AG08395 (cell line): ENCODE measurements at regions not wholly inside any gene's neighbourhood (a gene's known extent, or its start where the extent isn't known, plus 50 kb on each side); places are given as distances from the start of the nearest gene placed in this dataset.
"Not testable (repeated sequence)": the region's sequence is repeated elsewhere in the genome, so short reads cannot be mapped to it uniquely, and the experiment has no call there.

Experiments
- DNase-seq: peaks from one replicate; pipeline ENCODE4 v3.0.0; 2012; ENCODE audit warnings: mixed read lengths, low spot score

DNA sequence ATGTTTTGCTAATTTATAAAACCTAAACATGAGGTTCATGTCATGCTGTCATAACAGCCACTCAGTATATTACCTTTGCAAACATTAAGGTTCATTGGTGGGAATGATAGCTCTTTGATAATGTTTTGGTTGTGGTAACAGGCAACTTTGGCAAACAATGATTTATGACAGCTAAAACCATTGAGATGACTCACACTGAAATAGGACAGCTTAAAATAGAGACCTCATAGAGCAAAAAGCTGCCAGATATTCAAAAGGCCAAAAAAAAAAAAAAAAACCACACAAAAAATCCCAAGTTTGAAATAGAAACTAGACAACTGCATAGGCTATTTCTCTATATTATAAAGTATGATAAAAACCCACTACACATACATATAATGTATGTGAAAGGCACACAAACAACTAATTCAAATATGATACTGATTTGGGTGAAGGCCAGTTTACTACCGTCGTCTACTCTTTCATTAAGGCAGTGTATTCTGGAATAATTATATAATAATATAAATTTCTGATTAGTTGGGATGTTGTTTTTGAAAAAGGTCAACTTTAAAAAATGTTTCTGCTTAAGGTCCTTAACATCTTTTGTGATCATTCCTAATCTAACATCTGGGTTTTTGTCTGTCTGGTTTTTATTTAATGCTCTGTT, 646.0 kb upstream of the PITX2 start:
- peak; percentile 14 for DNase-seq

DNA sequence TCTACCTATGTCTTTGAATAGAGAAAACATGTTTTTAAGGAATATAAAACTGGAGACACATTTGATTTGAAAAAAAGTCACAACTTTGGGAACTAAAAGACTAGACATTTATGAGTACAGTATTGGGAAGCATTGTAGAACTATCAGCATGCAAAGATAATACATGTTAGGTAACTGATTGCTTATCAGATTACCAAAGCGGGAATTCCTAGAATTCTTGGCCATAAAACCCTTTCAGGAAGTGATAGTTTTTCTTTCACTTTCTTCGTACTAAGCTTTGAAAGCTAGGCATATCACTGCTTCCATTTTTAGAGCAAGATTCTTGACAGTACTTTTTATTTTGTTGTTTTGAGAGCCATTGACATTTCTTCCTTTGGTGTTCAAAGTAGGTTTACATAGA, 646.6 kb upstream of the PITX2 start:
- no peak for DNase-seq

DNA sequence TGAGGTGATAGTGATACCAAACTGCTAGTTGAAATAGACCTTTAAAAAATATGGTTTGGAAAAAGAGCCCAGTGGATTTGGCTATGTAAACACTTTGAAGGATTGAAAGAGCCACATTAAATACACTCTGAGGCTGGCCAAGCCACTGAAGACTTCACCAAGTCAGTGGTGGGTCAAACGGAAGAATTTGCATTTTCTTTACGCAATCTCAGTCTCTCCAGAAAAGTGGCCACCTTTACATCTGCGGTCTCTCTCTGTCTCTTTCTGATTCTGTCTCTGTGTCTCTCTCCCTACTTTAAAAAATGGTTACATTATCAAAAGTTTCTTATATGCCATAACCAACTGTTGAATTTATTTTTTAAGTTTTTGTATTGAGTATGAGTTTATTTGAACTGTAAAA, 651.2 kb upstream of the PITX2 start:
- DNase-seq = no peak

DNA sequence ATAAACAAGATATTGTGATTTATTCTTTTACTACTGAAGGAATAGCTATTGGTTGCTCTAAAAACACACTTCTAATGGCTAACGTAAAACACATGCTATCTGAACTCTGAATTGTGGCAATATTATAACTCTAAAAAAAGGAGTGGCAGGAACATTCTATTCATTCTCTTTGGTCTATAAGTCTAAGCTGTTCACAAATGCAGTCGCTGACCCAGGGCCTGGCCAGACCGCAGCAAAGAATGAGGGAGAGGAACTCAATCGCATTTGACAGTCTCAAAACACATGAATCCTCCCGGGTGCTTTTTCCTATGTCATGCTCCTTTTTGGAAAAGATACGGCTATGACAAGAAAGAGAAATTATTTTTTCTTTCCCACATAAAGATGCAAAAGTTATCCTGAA, 651.6 kb upstream of the PITX2 start:
- peak; percentile 3 for DNase-seq

DNA sequence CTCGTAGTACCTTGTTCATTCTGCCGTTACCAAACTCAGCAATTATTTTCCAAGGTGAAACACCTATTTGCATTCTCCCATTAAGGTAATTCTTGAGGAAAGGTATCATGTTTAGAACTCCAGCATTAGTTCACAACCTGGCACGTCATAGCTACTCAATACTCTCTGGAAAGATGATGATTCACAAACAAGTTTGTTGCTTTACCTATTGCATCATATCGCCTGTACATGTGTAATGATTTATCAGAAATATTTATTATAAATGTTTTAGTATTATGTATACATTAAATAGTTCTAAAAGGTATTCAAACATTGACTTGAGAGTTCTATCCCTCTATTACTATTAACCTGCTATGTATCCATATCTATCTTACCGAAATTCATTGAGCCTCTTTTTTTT, 658.3 kb upstream of the PITX2 start:
- DNase-seq = no peak

DNA sequence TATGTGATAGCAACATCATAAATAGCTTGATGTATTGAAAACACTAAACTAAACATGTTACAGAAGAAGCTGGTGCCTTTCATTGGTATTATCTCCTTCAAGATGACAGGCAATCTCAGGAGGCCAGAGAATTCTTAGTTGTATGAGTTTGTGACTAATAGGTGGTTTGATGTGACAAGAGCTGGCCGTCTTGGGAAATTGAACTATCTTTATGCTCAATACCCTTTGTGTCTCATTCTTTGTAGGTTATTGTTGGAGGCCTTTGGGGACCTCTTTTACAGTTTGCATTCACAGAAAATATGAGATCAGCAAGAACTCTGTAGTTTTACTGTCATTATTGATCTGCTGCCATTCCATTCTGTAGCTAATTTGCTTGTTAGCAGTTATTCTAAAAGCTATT, 659.2 kb upstream of the PITX2 start:
- no peak for DNase-seq

DNA sequence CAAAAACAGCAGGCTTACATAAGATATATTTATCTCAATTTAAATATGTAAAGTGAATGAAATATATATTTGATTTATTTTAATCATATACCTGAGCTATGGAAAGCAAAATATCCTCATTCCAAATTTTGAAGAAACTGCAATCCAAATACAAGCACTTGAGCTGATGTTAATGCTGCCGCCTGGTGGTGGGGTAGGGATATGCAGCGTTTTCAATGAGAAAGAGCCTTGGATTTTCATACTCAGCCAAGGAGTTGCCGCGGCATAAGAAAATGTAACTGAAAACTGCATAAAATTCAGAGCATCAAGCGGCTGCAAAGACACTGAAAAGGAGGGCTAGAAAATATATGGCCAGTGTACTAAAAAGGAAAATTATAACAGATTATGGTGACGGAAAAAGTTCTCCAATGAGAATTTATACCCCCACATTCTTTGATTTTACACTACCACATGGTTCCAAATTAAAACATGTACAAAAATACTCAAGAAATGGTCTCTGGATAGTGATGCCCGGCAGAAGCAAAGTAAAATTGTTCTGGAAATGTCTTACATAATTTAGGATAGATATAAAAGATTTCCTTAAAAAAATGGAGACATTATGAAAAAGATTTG, 660.3 kb upstream of the PITX2 start:
- peak; percentile 51 for DNase-seq

DNA sequence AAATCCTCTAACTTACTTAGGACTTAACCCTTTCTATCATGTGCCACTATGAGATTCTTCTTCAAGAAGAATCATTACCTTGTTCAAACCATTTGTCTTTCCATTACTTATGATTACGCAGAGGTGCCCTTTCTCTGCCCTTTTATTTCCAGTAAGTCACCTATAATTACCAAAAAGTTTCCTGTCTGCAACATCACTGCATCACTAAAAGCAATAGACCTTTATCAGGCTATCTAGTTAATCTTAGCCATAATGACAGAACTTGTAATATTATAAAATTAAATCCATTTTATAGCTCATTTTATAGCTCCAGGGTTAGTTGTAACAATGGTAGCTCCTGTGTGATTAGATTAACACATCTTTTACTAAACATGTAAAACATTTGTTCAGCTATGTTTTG, 673.6 kb upstream of the PITX2 start:
- DNase-seq = no peak

DNA sequence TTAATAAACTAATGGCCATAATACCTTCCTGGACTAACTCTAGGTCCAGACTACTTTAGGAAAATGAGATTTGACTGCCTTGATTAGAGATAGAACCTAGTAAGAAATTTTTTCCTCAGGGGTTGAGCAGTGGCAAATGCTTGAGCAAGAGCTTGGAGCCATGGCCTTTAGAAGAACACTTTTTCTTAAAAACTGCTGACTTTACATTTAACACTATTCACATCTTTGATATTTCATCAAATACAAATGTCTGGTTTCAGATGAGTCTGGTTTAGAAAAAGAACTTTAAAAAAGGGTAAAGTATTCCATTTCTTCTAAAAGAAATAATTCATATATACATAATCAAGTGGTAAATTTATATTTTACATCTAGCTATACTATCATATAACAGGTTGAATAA, 680.9 kb upstream of the PITX2 start:
- no peak for DNase-seq

DNA sequence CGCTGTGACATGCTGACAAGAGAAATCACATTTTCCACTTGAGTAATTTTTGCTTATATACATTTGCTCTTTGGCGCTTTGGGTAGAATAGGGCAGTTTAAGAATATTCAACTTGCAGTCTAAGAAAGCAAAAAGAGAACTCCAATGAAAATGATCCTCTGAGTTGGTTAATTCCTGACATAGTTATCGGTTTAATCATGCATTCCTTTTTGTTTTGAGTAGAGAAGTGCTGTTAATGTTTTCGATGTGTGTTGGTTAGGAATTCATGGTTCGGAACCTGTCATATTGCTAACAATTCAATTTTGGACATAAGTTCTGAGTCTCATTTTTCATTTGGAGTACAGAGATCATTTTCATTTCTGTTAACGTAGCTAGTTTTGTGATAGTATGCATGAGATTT, 700.6 kb upstream of the PITX2 start:
- DNase-seq = peak; percentile 60

DNA sequence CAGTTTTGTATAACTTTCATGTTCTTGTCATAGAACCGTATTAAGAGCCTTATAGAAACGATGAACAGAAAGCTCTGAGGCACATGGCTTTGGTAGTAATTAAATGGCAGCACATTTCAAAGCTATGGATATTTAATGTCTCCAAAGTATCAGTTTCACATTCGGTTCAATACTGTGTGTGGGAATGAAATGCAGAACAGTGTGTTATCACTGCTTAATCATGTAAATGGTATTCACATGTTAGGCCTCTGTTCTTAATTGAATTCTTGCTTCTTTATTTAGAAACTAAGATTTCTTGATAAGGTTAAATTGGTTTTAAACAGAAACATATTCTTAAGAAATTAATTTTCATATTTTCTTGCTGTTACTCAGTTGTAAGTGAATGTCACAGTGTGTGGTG, 701.0 kb upstream of the PITX2 start:
- peak; percentile 11 for DNase-seq

DNA sequence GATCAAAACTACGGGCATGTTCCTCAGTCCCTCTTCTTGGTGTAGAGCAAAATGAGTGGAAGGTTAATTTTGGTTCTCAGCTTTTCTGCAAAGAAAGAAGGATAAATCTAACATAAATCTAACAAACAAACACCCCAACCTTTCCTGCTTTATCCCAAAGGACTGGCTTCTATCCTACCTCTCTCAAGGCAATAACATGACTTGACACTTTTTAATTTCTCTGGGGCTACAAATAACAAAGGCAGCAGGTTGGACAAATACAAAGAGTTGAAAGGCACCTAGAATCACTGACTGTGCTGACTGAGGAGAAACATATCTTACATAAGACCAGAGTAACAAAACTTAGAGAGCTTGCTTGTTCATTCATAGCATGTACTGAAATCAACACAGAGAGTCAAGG, 703.6 kb upstream of the PITX2 start:
- no peak for DNase-seq

DNA sequence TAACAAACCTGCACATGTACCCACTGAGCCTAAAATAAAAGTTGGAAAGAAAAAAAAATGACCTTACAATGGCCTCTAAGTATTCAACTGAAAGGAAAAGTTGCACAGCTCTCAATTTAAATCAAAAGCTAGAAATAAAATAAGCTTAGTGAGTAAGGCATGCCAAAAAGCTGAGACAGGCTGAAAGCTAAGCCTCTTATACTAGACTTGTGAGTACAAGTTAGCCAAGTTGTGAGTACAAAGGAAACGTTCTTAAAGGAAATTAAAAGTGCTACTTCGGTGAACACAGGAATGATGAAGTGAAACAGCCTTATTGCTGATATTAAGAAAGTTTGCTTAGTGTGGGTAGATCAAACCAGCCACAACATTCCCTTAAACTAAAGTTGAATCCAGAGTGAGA, 707.9 kb upstream of the PITX2 start:
- no peak for DNase-seq

DNA sequence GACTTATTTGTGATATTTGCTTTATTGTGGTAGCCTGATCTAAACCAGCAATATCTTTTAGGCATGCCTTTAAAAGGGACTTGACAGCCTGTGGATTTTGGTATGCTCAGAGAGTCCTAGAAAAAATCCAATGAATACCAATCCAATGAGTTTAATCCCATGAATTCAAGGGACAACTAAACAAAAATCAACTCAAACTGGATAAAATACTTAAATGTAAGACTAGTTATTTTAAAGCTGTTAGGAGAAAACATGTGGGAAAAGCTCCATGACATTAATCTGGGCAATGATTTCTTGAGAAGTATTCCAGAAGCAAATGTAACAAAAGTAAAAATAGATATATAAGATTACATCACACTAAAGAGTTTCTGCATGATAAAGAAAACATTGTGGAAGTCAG, 711.5 kb upstream of the PITX2 start:
- no peak for DNase-seq

DNA sequence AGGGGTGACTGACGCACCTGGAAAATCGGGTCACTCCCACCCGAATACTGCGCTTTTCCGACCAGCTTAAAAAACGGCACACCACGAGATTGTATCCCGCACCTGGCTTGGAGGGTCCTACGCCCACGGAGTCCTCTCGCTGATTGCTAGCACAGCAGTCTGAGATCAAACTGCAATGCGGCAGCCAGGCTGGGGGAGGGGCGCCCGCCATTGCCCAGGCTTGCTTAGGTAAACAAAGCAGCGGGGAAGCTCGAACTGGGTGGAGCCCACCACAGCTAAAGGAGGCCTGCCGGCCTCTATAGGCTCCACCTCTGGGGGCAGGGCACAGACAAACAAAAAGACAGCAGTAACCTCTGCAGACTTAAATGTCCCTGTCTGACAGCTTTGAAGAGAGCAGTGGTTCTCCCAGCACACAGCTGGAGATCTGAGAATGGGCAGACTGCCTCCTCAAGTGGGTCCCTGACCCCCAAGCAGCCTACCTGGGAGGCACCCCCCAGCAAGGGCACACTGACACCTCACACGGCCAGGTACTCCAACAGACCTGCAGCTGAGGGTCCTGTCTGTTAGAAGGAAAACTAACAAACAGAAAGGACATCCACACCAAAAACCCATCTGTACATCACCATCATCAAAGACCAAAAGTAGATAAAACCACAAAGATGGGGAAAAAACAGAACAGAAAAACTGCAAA, 714.5 kb upstream of the PITX2 start:
- DNase-seq = not testable (repeated sequence)

DNA sequence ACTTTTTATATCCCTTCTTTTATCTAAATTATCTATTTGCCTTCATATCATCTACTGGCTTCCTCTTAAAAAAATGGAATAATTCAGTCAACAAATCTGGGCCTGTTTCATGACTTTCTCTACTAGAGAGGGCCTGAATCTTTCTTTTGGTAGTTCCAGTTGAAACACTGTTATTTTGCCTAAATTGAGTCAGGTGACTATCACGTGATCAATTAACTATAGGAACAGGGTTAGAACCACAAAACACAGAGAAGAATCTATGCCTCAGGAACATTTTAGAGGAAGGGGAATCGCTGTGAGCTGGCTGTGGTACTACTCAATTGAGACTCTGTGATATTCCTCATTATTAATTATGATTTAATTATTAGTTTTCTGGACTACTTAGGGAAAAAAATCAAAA, 736.7 kb upstream of the PITX2 start:
- no peak for DNase-seq

DNA sequence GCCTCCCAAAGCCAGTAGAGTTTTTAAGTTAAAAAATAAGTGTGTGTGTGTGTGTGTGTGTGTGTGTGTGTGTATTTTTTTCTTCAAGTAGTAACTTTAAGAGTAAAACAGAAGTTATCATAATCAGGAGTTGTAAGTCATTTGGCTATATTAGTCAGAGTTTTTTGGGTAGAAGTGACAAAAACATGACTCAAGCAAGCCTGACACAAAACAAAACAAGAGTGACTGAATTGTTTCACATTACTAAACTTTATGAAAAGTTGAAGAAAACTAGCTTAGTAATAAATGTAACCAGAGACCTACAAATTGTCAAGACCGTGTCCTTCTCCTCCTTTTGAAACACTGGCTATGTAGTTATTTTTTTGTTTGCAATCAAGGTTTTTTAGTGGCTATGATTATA, 738.0 kb upstream of the PITX2 start:
- no peak for DNase-seq

DNA sequence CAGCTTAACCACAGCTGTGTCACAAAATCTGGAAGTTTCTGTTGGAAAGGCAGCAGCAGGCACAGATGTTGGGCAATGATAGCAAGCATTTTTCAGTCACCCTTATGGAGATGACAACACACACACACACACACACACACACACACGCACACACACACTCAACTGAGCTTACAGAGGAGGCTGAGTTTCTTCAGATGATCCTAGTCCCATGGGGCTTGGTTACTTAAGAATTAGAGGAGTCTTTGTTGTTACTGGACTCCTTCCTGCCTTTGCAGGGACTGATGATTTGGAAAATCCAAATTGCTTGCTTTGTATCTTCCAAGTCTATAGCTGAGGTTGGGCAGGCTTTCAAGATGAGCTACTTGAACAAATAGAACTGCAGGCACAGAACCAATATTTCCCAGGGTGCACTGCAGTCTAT, 740.1 kb upstream of the PITX2 start:
- peak; percentile 72 for DNase-seq

DNA sequence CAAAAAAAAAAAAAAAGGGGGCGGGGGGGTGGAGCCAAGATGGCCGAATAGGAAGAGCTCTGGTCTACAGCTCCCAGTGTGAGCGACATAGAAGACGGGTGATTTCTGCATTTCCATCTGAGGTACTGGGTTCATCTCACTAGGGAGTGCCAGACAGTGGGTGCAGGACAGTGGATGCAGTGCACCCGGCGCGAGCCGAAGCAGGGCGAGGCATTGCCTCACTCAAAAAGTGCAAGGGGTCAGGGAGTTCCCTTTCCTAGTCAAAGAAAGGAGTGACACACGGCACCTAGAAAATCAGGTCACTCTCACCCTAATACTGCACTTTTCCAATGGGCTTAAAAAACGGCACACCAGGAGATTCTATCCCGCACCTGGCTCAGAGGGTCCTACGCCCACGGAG, 755.0 kb upstream of the PITX2 start:
- not testable (repeated sequence) for DNase-seq

DNA sequence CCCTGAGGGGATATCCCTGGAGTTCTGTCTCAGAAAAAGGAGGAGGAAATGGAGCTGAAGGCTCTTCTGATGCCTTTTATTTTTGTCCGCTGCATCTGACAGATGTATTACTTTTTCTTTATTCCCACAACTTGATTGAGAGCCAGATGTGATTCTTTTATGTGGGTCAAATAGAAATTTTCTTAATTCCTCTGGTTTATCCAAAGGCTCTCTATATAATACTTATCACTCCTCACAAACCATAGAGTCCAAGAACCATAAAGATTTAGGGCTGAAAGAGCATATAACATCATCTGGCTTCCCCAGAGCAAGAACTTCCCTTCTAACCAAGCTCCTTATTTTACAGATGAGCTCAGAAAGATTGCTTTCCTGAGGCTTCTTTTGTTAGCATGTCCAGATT, 756.7 kb upstream of the FAM241A start:
- DNase-seq = no peak

DNA sequence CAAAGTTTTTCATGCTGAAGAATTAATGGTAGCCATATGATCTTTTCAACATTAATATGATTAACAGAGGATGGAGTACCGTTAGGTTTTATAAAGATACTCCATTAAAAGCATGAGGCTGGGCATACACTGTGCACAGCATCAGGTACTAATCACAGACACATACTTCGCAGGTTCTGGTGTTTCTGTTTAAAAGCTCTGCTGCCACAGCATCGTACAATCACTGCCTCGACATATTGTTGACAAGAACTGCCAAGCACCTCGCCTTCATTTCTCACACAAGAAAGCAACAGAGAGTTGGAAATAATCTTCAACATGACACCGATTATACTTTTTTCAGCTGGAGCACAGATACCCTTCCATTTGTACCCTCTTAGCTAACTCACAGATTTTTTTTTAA, 753.4 kb upstream of the FAM241A start:
- no peak for DNase-seq

DNA sequence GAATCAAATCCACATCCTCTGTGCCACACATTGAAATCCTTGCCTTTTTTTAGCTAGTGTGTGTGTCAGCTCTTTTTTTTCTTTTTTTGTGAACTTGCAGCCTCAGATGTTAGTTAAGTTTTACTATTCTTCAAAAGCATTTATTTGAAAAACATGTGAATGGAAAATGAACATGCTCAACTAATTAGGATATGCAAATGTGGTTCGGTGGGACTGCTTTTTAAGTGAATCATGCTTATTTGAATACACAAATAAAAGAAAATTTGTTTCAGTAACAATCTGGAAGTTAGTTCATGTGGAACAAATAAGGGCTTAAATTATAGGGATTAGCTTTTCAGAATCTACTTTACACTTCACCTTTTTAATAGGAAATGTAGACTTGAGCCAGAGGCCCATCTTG, 751.5 kb upstream of the FAM241A start:
- DNase-seq = no peak

DNA sequence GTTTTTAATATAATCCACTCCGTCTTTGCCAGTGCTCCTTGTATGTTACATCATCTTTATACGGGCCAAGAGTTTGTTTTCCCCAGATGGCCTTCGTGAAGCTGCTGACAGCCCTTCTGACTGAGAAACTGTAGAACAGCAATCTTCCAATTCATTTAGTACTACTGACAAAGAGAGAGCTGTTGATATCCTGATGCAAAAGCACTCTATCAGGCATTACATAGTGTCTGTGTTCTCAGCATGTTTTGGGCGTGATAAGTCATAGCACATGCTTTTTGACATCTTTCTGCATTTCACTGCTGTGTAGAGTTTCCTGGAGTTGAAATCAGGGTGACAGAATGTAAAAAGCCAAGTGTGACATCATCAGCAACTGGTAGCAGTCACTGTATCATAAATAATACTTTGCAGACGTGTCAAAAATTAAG, 746.3 kb upstream of the FAM241A start:
- peak; percentile 18 for DNase-seq

DNA sequence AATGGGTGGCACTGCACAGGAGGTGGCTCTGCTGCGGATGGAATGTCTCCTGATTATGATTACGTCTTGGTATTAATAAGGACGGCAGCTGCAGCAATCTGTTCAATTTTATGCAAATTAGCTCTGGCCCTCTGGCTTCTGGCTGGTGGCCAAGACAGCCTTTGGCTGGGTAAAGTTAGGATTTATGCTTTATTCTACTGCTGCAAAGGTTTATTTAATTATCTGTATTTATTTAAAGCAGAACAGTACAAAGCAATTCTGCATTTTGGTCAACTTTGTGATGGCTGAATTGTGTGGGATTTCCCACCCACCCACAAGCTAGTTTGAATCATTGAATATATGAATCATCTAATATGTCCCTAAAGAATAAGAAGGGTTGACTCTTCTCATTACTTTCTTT, 745.6 kb upstream of the FAM241A start:
- no peak for DNase-seq
